ENCODE measurements at regions not wholly inside any gene's neighbourhood (a gene's known extent, or its start where the extent isn't known, plus 50 kb on each side); places are given as distances from the start of the nearest gene placed in this dataset.

DNA sequence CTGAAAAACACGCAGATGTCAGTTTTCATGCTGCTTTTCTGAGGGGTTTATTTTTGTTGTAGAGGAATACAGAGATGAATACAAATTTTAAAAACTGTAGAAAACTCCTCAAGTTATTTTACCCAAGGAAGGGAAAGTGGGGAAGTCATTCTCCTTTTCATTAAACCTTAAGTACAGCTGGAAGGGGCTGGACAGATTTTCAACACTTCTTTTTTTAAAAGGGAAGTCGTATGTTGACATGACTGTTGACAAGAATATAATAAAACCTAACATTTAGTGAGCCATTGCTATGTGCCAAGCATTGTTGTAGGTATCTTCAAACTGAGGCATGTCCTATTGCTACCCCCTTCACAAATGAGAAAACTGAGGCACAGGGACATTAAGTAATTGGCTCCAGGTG lies 235.7 kb upstream of the ELL2 start:
- Histone ChIP-seq H3K18ac (ENCODE audit: extremely low read depth, low read length) (no peak overlapping the region), H3K36me3 (ENCODE audit: control insufficient read depth in 2 of 4, insufficient read depth in 4 of 4, low read length in 3 of 4) (no peaks in the 10 kb centered on the region), H4K20me1 (replicated peaks in 1 of 2; ENCODE audit: control insufficient read depth in 1 of 2, insufficient read depth in 2 of 2, low read length in 2 of 2) (no peaks in the 10 kb centered on the region), H2BK20ac (ENCODE audit: low read length) (no peak overlapping the region), H3K23me2 (ENCODE audit: low read depth, low read length) (no peaks in the 10 kb centered on the region), H3K79me2 (ENCODE audit: control insufficient read depth in 1 of 2, insufficient read depth in 2 of 2, low read length in 2 of 2) (no peaks in the 10 kb centered on the region), H3K79me1 (ENCODE audit: low read depth, low read length) (no peaks in the 10 kb centered on the region), H3K27me3 (replicated peaks in 1 of 4; ENCODE audit: control insufficient read depth in 3 of 4, extremely low read depth in 1 of 4, insufficient read depth in 3 of 4, low read length in 3 of 4) (no peaks in the 10 kb centered on the region), H2AK5ac (ENCODE audit: low read depth, low read length) (no peak overlapping the region), H3K4me1 (replicated peaks in 1 of 4; ENCODE audit: control insufficient read depth in 3 of 4, insufficient read depth in 4 of 4, low read length in 3 of 4) (no peaks in the 10 kb centered on the region), H2BK12ac (ENCODE audit: low read depth, low read length) (no peak overlapping the region), H3K9me3 (ENCODE audit: insufficient read depth in 2 of 2, low read depth in 1 of 2, low read length in 1 of 2) (no peaks in the 10 kb centered on the region), H3K9ac (replicated peaks in 1 of 4; ENCODE audit: extremely low read depth in 1 of 4, low read depth in 3 of 4, low read length in 3 of 4) (no peak overlapping the region), H4K5ac (ENCODE audit: insufficient read length, low read depth, low read length) (no peak overlapping the region), H3K4ac (replicated peaks; ENCODE audit: insufficient read length, low read depth, low read length) (no peak overlapping the region), H3K4me3 (ENCODE audit: extremely low read depth in 1 of 4, insufficient read depth in 2 of 4, low read depth in 3 of 4, low read length in 4 of 4) (no peak overlapping the region), H2BK5ac (ENCODE audit: low read depth, low read length) (no peak overlapping the region), H4K8ac (ENCODE audit: extremely low read depth, insufficient read depth, low read length) (no peak overlapping the region), H4K91ac (replicated peaks; ENCODE audit: insufficient read length, low read length) (no peak overlapping the region), H3K14ac (ENCODE audit: insufficient read length) (no peak overlapping the region), H3K56ac (replicated peaks; ENCODE audit: insufficient read length, low read depth, low read length) (no peak overlapping the region), H3K27ac (ENCODE audit: low read depth, low read length) (no peak overlapping the region), H2AFZ (ENCODE audit: low read length) (no peak overlapping the region), H3K23ac (ENCODE audit: insufficient read length) (no peak overlapping the region), H3K4me2 (ENCODE audit: insufficient read depth in 1 of 2, low read depth in 2 of 2, low read length in 2 of 2) (no peak overlapping the region), H2BK120ac (replicated peaks; ENCODE audit: low read depth, low read length) (no peak overlapping the region), H2BK15ac (ENCODE audit: low read length) (no peak overlapping the region)
- TF ChIP-seq TBP (IDR thresholded peaks at IDR 0.05; ENCODE audit: low read depth, low read length), result no peak
- no peak for TF ChIP-seq GABPA (IDR thresholded peaks at IDR 0.05; ENCODE audit: borderline replicate concordance, insufficient read depth, low read length)
- no peak for TF ChIP-seq CTBP2 (IDR thresholded peaks at IDR 0.05; ENCODE audit: borderline replicate concordance, insufficient read depth, insufficient read length, low read length)
- TF ChIP-seq EZH2 (IDR thresholded peaks at IDR 0.05; ENCODE audit: low read depth, low read length, severe bottlenecking), result no peak
- TF ChIP-seq, protein P1, sequence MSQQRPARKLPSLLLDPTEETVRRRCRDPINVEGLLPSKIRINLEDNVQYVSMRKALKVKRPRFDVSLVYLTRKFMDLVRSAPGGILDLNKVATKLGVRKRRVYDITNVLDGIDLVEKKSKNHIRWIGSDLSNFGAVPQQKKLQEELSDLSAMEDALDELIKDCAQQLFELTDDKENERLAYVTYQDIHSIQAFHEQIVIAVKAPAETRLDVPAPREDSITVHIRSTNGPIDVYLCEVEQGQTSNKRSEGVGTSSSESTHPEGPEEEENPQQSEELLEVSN (IDR thresholded peaks at IDR 0.05), result no peak
- TF ChIP-seq SAP30 (IDR thresholded peaks at IDR 0.05; ENCODE audit: insufficient read depth, insufficient replicate concordance, low read length), result no peak
- TF ChIP-seq BCL11A (IDR thresholded peaks at IDR 0.05; ENCODE audit: low read depth in 2 of 2, low read length in 2 of 2), result no peak
- TF ChIP-seq, protein P2, sequence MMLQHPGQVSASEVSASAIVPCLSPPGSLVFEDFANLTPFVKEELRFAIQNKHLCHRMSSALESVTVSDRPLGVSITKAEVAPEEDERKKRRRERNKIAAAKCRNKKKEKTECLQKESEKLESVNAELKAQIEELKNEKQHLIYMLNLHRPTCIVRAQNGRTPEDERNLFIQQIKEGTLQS (IDR thresholded peaks at IDR 0.05; ENCODE audit: insufficient read depth, low read depth, low read length), result no peak
- TF ChIP-seq RBBP5 (IDR thresholded peaks at IDR 0.05; ENCODE audit: borderline replicate concordance, low read depth, low read length), result no peak
- 96% methylated on average over 2 of the region's 2 CpGs; no CpG with 5 or more reads in 1 of the 2 experiments for WGBS, 2 experiments (ENCODE audit: extremely low coverage in 1 of 2, insufficient coverage in 1 of 2, insufficient read length in 1 of 2, insufficient replicate concordance in 2 of 2, low coverage in 1 of 2, low lambda C conversion rate in 2 of 2, missing lambda C conversion rate in 1 of 2)
- DNase-seq (ENCODE audit: low read depth in 1 of 2, low spot score in 2 of 2) (no peak), FAIRE-seq (no peak)
- POLR2A ChIA-PET (ENCODE audit: partially characterized antibody), result no interaction called here
- CTCF ChIA-PET (ENCODE audit: partially characterized antibody), result no interaction called here

All from H1 (cell line).